HG02852 (cell line): ENCODE measurements at regions not wholly inside any gene's neighbourhood (a gene's known extent, or its start where the extent isn't known, plus 50 kb on each side); places are given as distances from the start of the nearest gene placed in this dataset.
"Not testable (repeated sequence)": the region's sequence is repeated elsewhere in the genome, so short reads cannot be mapped to it uniquely, and the experiment has no call there.

ENCODE experiments used
- ATAC-seq: cut with Tn5 transposase; IDR thresholded peaks from one replicate; pipeline ENCODE4 v1.9.1; 2021; ENCODE audit warnings: mild to moderate bottlenecking, moderate library complexity; ENCODE audit not compliant: unreplicated experiment

- ATAC-seq = no peak
Measured at GRCh38 chr11:109964487-109964886, 128.7 kb upstream of the ZC3H12C start.

GRCh38 chr11:109965445-109965844, 127.7 kb upstream of the ZC3H12C start:
- not testable (repeated sequence) for ATAC-seq

- not testable (repeated sequence) for ATAC-seq
Measured at GRCh38 chr11:109965926-109966325, 127.3 kb upstream of the ZC3H12C start.

DNA sequence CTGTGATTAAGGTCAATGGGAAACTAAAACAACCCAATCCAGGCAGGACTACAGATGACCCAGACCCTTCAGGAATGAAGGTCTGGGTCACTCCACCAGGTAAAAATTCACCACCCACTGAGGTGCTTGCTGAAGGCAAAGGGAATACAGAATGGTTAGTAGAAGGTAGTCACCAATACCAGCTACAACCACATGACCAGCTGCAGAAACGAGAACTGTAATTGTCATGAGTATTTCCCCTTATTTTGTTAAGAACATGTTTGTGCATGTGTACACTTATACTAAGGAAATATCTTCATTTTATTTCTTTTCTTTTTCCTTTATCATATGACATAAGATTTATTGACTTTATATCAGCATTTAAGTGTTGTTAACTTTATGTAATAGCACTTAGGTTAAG, 126.1 kb upstream of the ZC3H12C start:
- not testable (repeated sequence) for ATAC-seq

DNA sequence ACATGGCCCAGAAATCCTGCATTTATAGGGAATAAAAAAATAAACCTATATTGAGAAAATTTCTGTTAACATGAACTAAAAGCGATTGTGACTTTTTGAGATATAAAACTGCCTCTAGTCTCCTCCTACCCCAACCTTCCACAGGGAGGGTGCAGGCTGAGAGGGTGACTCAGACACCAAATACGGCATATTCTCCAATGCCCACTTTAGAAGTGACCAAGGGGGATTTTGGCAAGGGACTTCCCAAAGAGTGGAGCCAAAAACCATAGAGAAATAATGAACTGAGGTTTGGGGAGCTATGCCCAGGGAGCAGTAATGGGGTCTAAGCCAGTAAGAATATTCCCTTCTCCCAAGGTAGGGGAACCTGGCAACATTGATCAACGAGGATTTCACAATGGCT, 124.9 kb upstream of the ZC3H12C start:
- ATAC-seq = no peak

- no peak for ATAC-seq
Measured at GRCh38 chr11:109968781-109969180, 124.4 kb upstream of the ZC3H12C start.

GRCh38 chr11:109970516-109971183, 122.5 kb upstream of the ZC3H12C start:
- peak; percentile 52 for ATAC-seq

- no peak for ATAC-seq
Measured at GRCh38 chr11:109971184-109971523, 122.0 kb upstream of the ZC3H12C start.

- ATAC-seq = peak; percentile 62
Measured at GRCh38 chr11:109972181-109972715, 120.9 kb upstream of the ZC3H12C start.

- ATAC-seq = no peak
Measured at GRCh38 chr11:109972939-109973338, 120.3 kb upstream of the ZC3H12C start.

- ATAC-seq = no peak
Measured at GRCh38 chr11:109973486-109973885, 119.7 kb upstream of the ZC3H12C start.

GRCh38 chr11:109974523-109974922, 118.7 kb upstream of the ZC3H12C start:
- ATAC-seq = no peak

DNA sequence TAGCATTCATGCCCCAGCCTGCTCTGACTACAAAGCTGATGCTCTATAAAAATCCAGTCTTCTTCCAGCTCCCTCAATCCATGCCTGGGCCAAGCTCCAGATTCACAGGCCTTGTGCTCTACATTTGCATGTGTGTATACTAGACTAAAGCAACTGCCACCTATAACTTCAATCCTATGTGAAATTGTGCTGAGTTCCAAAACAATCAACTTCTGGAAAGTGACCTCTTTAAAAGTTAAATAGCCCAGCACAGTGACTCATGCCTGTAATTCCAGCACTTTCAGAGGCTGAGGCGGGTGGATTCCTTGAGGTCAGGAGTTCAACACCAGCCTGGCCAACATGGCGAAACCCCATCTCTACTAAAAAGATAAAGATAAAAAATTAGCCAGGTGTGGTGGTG, 114.3 kb upstream of the ZC3H12C start:
- no peak for ATAC-seq

DNA sequence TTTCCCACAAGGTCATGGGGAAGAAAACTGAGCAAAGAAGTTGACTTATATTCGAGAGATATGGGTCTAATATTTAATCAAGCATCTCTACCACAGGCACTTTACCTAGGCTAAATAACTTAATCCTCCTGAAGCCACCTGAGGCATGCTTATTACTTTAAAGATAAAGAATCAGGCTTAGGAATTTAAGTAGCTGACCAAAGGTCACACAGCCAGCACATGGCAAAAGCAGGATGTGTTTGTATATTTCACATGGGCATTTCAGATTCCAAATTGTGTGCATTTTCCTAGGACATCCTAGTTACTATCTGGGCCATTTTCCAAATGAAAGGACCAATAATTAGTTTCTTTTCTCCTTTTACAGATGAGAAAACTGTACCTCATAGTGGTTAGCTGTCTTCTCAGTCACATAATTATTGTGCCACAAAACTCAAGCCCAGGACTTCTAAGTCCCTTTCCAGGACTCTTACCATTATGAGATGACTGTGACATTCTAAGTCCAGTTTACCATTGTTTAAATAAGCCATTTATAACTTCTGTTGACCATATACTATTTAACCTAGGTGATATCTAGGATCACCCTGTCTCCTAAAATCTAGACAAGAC, 112.1 kb upstream of the ZC3H12C start:
- no peak for ATAC-seq

DNA sequence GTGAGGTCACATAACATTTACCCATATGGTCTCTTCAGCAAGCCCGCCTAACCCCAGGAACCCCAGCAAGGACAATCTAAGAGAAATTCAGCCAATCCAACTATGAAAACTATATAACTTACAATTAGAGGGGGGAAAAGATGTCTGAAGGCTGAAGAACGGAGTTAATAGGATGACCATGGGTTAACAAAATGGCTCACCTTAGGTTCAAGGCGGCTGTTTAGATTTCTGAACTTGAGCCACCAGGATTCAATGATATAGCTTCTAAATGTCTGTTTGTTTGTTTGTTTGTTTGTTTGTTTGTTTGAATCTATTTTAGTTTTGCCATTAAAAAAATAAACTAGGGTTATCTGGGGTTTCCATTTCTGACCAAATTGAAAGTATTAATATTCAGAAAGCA, 109.8 kb upstream of the ZC3H12C start:
- ATAC-seq = no peak

GRCh38 chr11:109984634-109985289, 108.4 kb upstream of the ZC3H12C start:
- peak; percentile 97 for ATAC-seq

DNA sequence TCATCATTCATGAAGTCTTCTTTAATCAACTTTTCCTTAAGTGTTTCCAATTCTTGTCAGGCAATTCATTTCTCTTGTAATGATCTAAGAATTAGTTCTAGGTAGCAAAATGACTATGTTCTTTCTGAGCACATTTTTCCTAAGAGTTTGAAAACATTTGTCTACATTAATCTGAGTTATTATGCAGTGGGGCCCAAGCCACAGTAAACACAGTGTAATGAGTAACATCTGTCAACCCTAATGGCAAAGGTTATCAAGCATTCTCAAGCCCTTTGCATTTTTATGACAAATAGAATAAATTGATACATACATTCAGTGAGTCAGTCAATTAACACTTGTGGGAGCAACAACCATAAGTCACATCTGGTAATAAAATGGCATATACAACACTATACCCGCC, 106.7 kb upstream of the ZC3H12C start:
- ATAC-seq = no peak

DNA sequence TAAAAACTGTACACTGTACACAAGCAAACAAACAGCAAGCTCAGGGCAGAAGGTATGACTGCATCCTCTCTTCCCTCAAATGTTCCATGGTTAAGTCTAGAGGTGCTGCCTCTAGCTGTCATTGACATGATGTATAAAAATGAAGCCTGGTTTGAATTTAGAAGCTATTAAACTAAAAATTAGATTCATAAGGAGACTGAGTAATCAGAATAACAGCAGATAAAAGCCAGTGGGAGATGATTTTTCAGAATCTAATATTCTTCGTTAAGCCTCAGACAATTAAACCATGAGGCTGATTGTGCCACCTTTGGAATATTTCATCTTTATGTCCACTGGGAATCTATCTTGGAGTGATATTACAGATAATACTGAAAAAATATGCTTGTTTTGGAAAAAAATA, 101.4 kb upstream of the ZC3H12C start:
- no peak for ATAC-seq

DNA sequence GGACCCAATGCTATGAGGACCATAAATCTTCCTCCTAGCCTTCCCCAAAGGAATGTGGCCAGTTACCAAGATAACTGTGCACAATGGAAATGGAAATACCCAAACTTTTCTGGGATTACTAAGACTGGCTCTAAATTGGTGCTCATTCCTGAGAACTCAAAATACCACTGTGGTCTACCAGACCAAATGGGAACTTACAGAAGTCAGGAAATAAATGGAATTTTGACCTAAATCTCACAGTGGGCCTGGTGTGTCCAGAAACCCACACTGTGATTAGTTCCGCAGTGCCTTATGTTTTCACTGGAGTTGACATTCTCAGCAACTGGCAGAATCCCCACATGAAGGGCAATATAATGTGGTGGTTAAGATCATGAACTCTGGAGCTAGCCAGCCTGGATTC, 99.4 kb upstream of the ZC3H12C start:
- no peak for ATAC-seq

GRCh38 chr11:109994907-109995306, 98.3 kb upstream of the ZC3H12C start:
- ATAC-seq = no peak

DNA sequence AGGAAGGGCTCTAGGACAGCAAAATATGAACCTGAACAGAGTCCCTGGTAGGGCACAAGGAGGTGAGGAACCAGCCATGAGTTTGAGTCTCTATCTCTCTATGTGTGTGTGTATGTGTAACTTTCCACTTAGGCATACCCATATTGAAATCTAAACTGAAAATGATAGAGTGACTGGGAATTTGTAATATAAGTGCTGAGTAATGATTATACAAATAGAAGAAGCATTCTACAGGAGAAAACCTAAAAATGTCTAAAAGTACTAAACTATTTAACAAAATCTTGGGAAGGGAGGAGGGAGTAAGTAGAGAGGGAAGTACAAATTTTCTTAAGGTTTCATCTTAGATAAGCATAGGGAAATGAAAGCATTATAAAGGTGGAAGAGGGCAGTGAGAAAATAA, 97.1 kb upstream of the ZC3H12C start:
- ATAC-seq = no peak

GRCh38 chr11:109998921-109999320, 94.3 kb upstream of the ZC3H12C start:
- ATAC-seq = no peak
